ENCODE measurements at regions not wholly inside any gene's neighbourhood (a gene's known extent, or its start where the extent isn't known, plus 50 kb on each side); places are given as distances from the start of the nearest gene placed in this dataset.
A peak's percentile ranks its signal among the peaks of the same experiment; 100 is the strongest.
"Not testable (repeated sequence)": the region's sequence is repeated elsewhere in the genome, so short reads cannot be mapped to it uniquely, and the experiment has no call there.

DNA sequence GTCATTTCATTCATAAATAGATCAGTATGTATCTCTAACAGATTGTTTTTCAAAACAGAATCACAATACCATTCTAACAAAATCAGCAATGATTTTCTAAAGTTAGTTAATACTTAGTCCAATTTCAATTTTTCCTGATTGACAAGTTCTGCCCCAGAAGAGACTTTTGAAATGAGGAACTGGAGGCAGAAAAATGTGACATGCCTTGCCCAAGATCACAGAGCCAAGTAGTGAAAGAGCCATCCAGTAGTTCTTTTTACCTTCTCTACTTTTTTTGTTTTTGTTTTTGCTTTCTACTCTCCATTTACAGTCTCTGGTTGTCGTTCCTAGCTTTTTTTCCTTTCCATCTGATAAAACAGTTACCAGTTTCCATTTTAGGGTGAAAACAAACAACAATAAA, 129.3 kb upstream of the TMEM164 start:
- intact Hi-C loops (cut with DNase I), result no loop called here
- no peak for DNase-seq (ENCODE audit: low spot score)

DNA sequence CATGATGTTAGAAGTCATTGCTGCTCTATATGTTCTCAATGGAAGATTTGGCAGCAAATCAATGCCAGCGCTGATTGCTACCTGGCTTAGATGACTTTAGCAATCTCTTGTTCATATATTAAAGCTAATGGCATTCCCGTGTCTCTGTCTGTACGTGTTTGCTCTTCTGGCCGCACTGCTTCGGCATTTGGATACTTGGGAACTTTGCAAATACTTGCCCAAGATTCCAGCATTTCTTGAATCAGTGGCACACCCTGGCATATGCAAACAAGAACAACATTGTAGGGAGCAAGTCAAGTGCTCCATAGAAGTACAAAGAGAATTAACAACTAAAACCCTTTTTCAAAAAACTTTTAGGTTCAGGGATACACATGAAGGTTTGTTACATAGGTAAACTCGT, 128.9 kb upstream of the TMEM164 start:
- intact Hi-C loops (cut with DNase I), result no loop called here
- no peak for DNase-seq (ENCODE audit: low spot score)

DNA sequence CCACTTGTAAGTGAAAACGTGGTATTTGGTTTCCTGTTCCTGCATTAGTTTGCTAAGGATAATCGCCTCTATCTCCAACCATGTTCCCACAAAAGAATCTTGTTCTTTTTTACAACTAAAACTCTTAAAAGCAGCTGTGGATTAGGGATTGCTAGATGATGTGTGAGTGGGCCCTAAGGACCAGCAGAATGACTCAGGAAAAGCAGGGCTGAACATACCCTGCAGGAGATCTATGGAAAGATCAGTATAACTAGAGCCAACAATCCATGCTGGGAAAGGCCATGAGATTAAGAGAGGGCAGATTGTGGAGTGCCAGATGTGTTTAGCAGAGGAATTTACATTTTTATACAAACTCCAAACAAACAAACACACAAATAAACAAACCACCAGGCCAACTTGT, 128.4 kb upstream of the TMEM164 start:
- DNase-seq (ENCODE audit: low spot score), result no peak
- intact Hi-C loops (cut with DNase I), result no loop called here

DNA sequence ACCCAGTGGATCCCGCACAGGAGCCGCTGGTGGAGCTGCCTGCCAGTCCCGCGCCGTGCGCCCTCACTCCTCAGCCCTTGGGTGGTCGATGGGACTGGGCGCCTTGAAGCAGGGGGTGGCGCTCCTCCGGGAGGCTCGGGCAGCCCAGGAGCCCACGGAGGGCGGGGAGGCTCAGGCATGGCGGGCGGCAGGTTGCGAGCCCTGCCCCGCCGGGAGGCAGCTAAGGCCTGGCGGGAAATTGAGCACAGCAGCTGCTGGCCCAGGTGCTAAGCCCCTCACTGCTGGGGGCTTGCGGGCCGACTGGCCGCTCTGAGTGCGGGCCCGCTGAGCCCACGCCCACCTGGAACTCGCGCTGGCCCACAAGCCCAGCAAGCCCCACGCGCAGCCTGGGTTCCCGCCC, 127.1 kb upstream of the TMEM164 start:
- DNase-seq (ENCODE audit: low spot score), result no peak
- intact Hi-C loops (cut with DNase I), result no loop called here

DNA sequence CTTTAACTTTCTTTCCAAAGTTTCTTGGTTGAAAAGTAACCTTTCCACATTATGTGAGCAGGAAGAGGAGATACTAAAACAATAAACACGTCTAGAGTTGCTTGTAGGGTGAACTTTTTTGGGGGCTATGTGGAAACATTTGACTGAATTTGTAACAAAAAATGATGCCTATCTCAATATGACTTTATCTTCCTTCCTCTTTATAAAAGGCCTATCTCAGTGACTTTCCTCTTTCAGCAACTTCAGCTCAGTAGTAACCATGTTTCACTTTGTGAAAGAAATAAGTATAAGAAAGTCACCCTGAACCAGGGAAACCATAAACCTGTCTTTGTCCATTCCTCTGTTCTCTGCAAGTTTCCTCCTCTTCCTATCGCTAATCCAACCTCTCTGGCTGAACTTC, 124.7 kb upstream of the TMEM164 start:
- no peak for DNase-seq (ENCODE audit: low spot score)
- intact Hi-C loops (cut with DNase I), result no loop called here

DNA sequence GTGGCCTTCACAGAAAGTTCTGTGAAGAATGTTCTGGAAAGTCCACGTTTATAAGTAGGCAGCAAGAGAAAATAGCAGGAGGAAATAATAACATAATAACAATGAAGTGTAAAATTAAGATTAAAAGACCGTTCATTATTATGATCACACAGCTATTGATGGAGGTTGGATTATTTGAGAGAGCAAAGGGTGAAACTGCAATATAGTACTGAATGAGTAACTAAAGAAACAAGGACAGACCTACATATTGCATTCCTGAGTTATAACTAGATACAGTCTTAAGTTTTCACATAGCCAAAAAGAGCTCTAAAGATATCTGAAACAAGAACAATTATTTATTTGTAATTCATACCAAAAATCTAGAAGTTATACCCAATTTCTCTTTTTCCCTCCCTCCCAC, 122.9 kb upstream of the TMEM164 start:
- intact Hi-C loops (cut with DNase I), result loop anchor here (10.0 kb wide), 2 partner anchors 165 to 395 kb away; partner anchors contain the start of gene GUCY2F
- DNase-seq (ENCODE audit: low spot score), result no peak

DNA sequence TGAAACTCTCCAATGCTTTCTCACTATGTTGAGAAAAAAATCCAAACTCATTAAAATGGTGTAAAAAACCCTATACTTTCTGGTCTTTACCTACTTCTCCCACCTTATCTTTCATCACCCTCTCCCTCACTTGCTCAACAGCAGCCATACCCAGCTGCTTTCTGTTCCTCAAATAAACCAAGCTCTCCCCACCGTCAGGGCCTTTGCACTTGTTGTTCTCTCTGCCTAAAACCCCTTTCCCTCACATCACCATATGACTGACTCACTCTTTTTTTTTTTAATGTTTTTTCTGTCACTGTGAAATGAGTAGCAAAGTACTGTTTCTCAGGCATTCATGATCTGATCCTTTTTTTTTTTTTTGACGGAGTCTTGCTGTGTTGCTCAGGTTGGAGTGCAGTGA, 122.3 kb upstream of the TMEM164 start:
- intact Hi-C loops (cut with DNase I), result loop anchor here (10.0 kb wide), 2 partner anchors 166 to 396 kb away; partner anchors contain the start of gene GUCY2F

DNA sequence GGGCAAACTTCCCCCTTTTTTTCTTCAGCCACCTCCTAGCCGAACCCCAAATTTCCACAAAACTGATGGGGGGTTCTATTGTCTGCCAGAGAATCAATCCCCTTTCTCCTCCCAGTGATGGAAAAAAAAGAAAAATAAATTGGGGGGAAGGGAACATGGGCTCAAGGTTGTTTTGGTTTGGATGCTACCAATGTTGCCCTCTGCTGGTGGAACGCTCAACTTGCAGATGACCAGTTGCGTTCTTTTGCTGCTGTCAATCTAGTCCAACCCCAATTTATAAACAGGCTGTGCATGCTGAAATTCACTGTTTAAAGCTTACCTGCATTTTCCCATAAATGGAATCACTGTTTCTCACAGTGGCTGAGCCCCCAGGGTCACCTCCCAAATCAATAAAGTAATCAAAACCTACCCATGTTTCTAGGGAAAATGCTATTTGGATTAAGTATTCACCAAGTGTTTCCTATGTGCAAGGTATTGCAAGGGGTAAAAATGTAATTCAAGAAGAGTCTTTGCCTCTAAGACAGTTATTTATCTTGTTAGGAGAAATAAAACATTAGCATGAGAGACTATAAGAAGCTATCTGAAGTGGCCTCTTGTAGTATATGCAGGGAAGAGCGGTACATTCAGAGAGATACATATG, 116.7 kb upstream of the TMEM164 start:
- intact Hi-C loops (cut with DNase I), result loop anchor here (10.0 kb wide), 2 partner anchors 171 to 401 kb away; partner anchors contain the start of gene GUCY2F
- no peak for DNase-seq (ENCODE audit: low spot score)

More for the DNA sequence above, 122.3 kb upstream of the TMEM164 start:
- DNase-seq (ENCODE audit: low spot score), result no peak

DNA sequence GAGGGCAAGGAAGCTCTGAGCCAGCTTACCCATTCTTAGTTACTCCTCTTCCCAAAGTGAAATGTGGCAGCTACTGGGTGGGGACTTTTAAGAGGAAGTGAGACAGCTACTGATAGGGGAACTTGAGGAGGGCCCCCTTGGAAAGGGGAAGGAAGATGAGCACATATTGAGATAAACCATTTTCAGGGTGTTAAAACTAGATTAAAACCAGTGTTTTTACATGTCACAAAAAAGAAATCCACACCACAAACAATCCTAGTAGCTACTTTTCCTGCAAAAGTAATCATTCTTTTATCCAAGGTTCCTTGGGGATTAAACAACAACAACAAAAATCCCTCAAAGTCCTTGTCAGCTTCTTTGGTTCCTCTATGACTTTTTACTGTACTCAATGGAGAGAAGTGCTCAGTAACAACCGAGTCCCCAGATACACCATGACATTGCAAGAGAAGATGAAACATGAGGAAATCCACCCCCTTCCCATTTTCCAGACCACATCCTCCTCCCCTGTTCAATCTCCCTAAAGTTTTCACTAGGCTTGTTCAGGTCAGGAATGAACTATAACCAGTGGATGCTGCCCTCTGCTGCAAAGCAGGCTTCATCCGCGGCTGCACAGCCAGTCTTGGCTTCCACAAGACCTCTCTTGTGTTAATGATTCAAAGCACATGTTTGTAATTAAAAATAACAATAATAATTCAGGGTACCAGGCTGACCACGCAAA, 113.5 kb upstream of the TMEM164 start:
- no peak for DNase-seq (ENCODE audit: low spot score)
- intact Hi-C loops (cut with DNase I), result loop anchor here (10.0 kb wide), 2 partner anchors 175 to 405 kb away; partner anchors contain the start of gene GUCY2F

DNA sequence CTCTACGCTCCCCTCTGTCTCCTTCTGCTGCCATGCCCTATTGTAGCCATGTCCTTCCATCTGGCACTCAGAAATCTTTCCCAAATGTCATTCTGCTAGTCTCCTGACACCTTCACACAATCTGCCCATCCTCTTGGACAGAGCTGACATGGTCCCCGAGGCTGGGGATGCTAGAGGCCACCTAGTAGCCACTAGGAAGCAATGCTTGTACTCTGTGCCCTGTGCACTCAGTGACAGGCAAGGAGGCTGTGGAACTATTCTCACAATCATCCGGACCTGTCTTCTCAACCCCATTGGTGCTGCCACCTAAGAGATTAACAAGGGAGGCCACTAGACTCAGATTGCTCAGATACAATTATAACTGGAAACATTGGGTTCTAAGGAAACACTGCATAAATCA, 112.6 kb upstream of the TMEM164 start:
- DNase-seq (ENCODE audit: low spot score), result no peak
- intact Hi-C loops (cut with DNase I), result no loop called here

DNA sequence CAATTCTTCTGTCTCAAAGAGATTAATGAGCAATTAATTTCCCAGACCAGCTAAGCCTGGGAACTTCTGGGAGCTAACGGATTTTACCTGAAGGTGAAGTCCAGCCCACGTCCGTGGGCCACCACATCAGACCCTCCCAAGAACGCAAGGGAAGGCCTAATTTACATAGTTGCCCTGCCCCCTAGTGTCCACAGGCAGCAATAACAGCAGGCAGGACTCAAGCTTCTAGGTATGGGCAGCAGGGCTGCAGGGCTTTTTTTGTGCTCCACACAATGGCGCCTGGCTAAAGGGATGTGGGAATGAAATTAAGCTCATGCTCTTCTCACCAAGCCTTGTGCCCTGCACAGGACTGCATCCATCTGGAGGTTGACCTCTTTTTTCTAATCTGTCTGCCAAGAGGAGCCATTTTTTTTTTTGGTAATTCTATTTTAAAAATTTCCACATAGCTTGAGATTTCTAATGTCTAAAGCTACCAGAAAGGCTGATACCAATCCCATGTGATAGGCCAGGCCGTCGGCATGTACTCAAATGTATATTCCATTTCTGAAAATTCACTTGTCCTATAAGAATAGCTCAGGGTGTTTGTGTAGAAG, 111.9 kb upstream of the TMEM164 start:
- intact Hi-C loops (cut with DNase I), result no loop called here
- peak; percentile 77 for DNase-seq (ENCODE audit: low spot score)

DNA sequence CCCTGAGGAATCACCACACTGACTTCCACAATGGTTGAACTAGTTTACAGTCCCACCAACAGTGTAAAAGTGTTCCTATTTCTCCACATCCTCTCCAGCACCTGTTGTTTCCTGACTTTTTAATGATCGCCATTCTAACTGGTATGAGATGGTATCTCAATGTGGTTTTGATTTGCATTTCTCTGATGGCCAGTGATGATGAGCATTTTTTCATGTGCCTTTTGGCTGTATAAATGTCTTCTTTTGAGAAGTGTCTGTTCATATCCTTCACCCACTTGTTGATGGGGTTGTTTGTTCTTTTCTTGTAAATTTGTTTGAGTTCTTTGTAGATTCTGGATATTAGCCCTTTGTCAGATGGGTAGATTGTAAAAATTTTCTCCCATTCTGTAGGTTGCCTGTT, 106.9 kb upstream of the TMEM164 start:
- intact Hi-C loops (cut with DNase I); DNase-seq (ENCODE audit: low spot score): not testable (repeated sequence)

DNA sequence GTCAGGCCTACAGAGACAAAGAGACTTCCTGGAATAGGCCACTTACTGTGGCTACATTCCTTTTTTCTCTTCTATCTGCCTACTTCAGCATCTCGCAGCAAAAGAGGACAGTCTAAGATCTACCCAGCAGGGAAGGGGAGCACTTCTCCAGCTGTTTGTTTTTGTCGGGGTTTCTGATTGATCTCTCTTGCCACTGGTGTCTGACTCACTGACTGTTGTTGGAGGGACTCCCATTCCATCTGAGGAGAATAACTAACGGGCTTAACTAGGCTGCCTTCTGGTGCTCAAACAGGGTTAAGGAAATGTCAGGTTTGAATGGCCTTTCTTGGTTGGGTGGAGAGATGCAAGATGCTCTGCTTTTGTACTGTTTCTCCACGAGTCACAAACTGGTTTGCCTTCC, 100.2 kb upstream of the TMEM164 start:
- intact Hi-C loops (cut with DNase I), result no loop called here
- no peak for DNase-seq (ENCODE audit: low spot score)

DNA sequence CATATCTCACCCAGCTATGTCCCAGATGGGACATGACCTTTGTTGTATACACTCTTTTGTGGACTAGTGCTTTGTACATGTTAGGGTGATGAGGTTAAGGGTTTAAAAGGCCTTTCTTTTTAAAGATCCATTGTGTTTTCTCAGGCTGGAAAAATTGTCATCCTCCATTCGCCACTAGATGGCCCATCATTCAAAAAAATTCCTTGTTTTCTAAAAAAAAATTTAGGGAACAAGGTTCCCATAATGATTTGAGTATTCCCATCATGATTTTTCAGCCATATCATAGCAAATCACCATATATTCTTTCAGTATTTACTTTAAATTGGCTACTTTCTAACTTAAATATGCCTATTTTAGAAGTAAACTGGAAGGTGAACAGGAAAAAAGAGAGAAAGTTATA, 91.9 kb upstream of the TMEM164 start:
- no peak for DNase-seq (ENCODE audit: low spot score)
- intact Hi-C loops (cut with DNase I), result loop anchor here (2.0 to 5.0 kb wide), 2 partner anchors 91 to 236 kb away; partner anchors contain the start of gene TMEM164

DNA sequence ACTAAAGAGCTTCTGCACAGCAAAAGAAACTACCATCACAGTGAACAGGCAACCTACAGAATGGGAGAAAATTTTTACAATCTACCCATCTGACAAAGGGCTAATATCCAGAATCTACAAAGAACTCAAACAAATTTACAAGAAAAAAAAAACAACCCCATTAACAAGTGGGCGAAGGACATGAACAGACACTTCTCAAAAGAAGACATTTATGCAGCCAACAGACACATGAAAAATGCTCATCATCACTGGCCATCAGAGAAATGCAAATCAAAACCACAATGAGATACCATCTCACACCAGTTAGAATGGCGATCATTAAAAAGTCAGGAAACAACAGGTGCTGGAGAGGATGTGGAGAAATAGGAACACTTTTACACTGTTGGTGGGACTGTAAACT, 89.9 kb upstream of the TMEM164 start:
- intact Hi-C loops (cut with DNase I), result loop anchor here (5.0 kb wide), 1 partner anchor 89 kb away; the partner anchor contains the start of gene TMEM164
- DNase-seq (ENCODE audit: low spot score), result not testable (repeated sequence)

DNA sequence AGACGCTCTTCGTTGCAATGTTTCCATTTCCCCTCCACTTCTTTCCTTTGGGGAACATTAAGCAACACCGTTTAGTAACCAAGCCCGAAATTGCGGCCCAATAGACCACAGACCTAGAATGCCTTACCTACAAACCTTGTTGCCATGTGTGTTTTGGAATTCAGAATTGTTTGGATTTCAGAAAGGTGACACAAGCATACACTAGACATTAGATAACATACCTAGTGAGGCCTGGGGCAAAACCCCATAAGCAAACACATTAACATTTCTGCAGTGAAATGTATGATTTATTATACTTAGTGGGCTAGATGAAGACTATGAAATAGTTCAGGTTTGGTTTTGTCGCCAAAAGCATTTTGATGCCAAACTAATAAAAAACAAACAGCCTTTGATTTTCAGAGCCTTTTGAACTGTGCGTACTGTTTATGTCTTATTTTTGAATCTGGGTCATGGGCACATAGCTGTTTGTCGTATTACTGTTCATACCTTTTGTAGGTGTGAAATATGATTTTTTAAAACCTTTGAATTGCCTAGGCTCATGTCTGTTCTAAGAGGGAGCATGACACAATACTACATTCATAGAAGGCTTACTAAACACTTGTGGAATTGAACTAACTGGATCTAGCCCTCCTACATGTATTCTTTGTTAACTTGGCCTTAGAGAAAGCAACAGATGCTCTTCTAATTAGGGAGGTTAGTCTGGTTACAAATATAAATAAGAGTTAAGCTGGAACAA, 88.6 kb upstream of the TMEM164 start:
- intact Hi-C loops (cut with DNase I), result loop anchor here (5.0 kb wide), 1 partner anchor 88 kb away; the partner anchor contains the start of gene TMEM164
- no peak for DNase-seq (ENCODE audit: low spot score)

DNA sequence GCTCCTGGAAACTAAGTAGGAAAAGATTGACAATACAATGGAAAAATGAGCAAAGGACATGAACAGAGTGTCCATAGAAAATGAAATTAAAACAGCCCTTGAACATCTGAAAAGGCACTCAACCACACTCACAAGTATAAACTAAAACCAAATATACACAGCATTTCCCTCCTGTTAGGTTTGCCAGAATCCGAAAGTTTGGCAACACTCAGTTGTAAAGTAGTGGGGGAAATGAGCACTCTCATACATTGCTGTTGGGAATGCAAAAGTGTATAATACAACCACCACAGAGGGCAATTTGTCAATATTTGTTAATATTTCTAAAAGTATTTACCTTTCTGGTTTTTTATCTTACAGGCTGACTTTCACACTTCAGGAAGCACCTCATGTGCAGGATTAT, 84.2 kb upstream of the TMEM164 start:
- DNase-seq (ENCODE audit: low spot score), result no peak
- intact Hi-C loops (cut with DNase I), result loop anchor here (5.0 kb wide), 1 partner anchor 489 kb away; no protein-coding TSS in a partner anchor

DNA sequence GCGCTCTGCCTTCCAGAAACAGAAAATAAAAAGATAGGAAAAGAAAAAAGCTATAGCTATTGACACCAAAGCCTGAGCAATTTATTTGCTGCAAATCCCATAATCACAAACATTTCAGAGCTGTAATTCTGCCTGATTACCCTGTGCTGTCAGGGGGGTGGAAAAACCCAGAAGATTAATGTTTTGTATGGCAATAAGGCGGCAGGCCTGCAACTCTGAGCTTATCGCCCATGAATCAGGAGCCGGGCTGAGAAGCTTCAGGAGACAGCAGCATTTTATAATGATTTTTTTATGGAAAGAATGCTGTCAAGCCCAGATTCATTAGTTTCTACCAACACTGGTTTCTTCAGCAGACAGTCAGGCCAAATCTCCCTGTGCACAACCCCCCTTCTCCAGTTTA, 82.6 kb upstream of the TMEM164 start:
- DNase-seq (ENCODE audit: low spot score), result no peak
- intact Hi-C loops (cut with DNase I), result no loop called here

DNA sequence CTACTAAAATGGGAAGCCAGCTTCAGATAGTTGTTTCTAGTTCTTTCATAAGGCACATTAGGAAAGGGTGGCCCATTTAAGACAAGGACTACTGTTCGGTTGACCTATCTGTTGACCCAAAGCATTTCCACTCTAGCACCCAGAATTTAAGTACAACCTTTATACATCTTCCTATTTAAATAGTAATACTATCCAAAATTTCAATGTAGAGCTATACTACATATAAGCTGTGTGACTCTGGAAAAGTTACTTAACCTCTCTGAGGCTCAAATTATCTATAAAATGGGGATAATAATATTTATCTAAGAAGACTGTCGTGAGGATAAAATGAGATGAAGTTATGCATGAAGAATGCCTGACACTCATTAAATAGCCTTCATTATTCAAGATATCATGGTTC, 82.0 kb upstream of the TMEM164 start:
- no peak for DNase-seq (ENCODE audit: low spot score)
- intact Hi-C loops (cut with DNase I), result no loop called here

DNA sequence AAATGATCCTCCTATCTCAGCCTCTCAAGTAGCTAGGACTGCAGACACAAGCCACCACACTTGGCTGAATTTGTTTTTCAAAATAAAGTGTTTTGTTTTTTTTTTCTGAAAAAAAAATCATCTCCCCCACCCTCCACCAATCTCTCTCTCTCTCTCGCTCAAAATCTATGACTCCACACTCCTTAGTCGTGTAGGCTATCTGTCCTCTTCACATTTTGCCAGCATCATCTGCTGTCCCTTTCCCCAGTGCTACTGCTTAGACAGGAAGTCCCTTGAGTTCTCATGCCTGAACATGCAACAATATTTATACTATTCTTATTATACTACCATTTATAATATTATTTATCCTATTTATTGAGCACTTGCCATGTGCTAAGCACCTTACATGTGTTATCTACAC, 80.7 kb upstream of the TMEM164 start:
- intact Hi-C loops (cut with DNase I), result no loop called here
- no peak for DNase-seq (ENCODE audit: low spot score)
